ENCODE measurements at regions not wholly inside any gene's neighbourhood (a gene's known extent, or its start where the extent isn't known, plus 50 kb on each side); places are given as distances from the start of the nearest gene placed in this dataset.

DNA sequence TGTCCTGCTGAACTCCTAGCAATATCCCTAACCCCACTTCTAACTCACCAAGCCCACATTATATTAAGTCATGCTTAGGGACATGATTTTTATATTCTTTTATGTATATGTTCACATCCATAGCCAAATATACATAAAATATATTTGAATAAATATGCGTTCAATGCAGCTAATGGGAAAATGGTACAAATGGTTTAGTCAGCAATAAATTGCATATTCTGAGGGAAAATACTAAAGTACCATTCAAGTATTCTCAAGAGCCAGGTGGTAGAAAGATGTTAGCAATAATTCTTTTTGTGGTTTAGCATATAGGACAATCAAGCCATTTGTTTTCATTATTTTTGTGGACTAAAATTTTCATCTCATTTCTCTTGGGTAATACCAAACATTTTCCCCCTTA, 306.0 kb downstream of the TDRD15 start:
- Histone ChIP-seq H3K4me1 (ENCODE audit: low read length) (no peaks in the 10 kb centered on the region), H3K9ac (ENCODE audit: low read length) (no peak overlapping the region), H4K20me1 (ENCODE audit: insufficient read depth, low read depth, low read length) (no peaks in the 10 kb centered on the region), H3K4me3 (ENCODE audit: low read length) (no peak overlapping the region), H3K27me3 (ENCODE audit: low read length) (no peaks in the 10 kb centered on the region), H3K79me2 (ENCODE audit: low read length) (no peaks in the 10 kb centered on the region), H3K9me3 (ENCODE audit: low read length) (no peaks in the 10 kb centered on the region), H3K4me2 (ENCODE audit: low read depth, low read length, poor library complexity, severe bottlenecking) (no peak overlapping the region), H3K9me2 (replicated peaks; ENCODE audit: insufficient read depth, low read length) (no peaks in the 10 kb centered on the region), H3K27ac (ENCODE audit: low read length) (no peak overlapping the region), H2AFZ (ENCODE audit: low read length) (no peak overlapping the region), H3K36me3 (ENCODE audit: insufficient read depth, low read length) (no peaks in the 10 kb centered on the region)
- no peak for DNase-seq

DNA sequence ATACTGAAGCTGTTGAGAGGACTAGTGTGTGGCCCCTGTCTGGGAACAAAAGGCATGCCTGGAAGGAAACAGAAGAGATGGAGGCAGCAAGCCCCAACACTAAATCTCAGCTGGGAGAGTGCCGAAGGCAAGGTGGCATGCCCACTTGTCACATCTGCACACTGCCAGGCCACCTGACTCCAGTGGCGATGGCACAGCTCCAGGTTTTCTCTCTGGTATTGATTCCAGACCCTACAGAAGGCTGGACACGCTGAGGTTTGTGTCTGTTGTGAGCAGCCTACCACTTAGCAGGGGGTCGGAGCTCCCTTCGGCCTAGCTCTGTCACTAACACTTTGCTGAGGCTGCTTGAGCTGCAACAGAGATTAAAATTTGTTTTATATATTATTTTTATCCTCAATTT, 307.3 kb downstream of the TDRD15 start:
- no peaks in the 10 kb centered on the region for H3K27me3 ChIP-seq (ENCODE audit: low read length)
- no peak overlapping the region for H2AFZ ChIP-seq (ENCODE audit: low read length)
- no peak overlapping the region for H3K4me2 ChIP-seq (ENCODE audit: low read depth, low read length, poor library complexity, severe bottlenecking)
- no peaks in the 10 kb centered on the region for H3K79me2 ChIP-seq (ENCODE audit: low read length)
- no peak overlapping the region for H3K4me3 ChIP-seq (ENCODE audit: low read length)
- DNase-seq: no peak
- no peak overlapping the region for H3K27ac ChIP-seq (ENCODE audit: low read length)
- no peaks in the 10 kb centered on the region for H3K9me3 ChIP-seq (ENCODE audit: low read length)
- H3K9ac ChIP-seq (ENCODE audit: low read length): no peak overlapping the region
- no peaks in the 10 kb centered on the region for H4K20me1 ChIP-seq (ENCODE audit: insufficient read depth, low read depth, low read length)
- H3K4me1 ChIP-seq (ENCODE audit: low read length): no peaks in the 10 kb centered on the region
- no peaks in the 10 kb centered on the region for H3K9me2 ChIP-seq (replicated peaks; ENCODE audit: insufficient read depth, low read length)
- H3K36me3 ChIP-seq (ENCODE audit: insufficient read depth, low read length): no peaks in the 10 kb centered on the region

DNA sequence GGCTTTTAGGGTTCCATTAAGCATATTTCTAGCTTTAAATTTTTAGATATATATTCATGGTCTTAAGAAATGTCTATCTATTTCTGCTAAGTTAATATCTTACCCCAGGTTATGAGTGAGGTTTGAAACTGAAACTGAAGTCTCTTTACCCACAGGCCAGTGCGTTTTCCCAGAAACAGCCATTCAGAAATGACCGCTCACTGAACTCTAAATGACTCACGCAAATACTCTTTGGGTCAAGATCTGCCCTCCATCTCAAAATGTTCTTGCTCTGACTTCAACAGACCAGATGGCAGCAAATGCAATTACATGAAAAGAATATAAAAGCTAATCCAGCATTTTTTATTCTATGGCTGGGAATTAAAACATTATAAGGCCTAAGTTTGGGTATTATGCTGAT, 315.2 kb downstream of the TDRD15 start:
- Histone ChIP-seq H3K27ac (ENCODE audit: low read length) (no peak overlapping the region), H4K20me1 (ENCODE audit: insufficient read depth, low read depth, low read length) (no peaks in the 10 kb centered on the region), H3K9ac (ENCODE audit: low read length) (no peak overlapping the region), H3K4me2 (ENCODE audit: low read depth, low read length, poor library complexity, severe bottlenecking) (no peak overlapping the region), H3K4me3 (ENCODE audit: low read length) (no peak overlapping the region), H3K4me1 (ENCODE audit: low read length) (no peaks in the 10 kb centered on the region), H3K79me2 (ENCODE audit: low read length) (no peaks in the 10 kb centered on the region), H3K9me3 (ENCODE audit: low read length) (no peaks in the 10 kb centered on the region), H2AFZ (ENCODE audit: low read length) (no peak overlapping the region), H3K36me3 (ENCODE audit: insufficient read depth, low read length) (no peaks in the 10 kb centered on the region), H3K9me2 (replicated peaks; ENCODE audit: insufficient read depth, low read length) (no peaks in the 10 kb centered on the region), H3K27me3 (ENCODE audit: low read length) (no peaks in the 10 kb centered on the region)
- DNase-seq: no peak

DNA sequence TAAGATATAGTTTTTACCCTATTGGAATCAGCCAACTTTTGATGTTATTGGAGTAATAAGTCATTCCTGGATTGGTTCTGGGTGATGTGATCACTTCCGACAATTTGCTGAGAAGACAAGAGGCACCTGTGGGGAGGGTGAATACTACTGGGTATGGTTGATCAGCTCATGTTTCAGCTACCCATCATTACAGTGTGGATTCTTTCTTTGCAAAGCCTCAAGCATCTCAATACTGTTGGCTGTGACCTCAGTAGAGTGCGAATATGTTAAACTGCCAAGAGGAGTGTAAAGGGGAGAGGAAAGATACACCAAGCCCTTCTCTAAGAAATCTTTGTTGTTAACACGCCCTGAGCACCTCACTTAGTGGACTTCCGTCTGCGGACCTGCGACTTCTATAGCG, 317.7 kb downstream of the TDRD15 start:
- Histone ChIP-seq H3K79me2 (ENCODE audit: low read length) (no peaks in the 10 kb centered on the region), H3K9me3 (ENCODE audit: low read length) (no peaks in the 10 kb centered on the region), H3K9ac (ENCODE audit: low read length) (no peak overlapping the region), H2AFZ (ENCODE audit: low read length) (no peak overlapping the region), H4K20me1 (ENCODE audit: insufficient read depth, low read depth, low read length) (no peaks in the 10 kb centered on the region), H3K4me2 (ENCODE audit: low read depth, low read length, poor library complexity, severe bottlenecking) (no peak overlapping the region), H3K27me3 (ENCODE audit: low read length) (no peaks in the 10 kb centered on the region), H3K36me3 (ENCODE audit: insufficient read depth, low read length) (no peaks in the 10 kb centered on the region), H3K27ac (ENCODE audit: low read length) (no peak overlapping the region), H3K9me2 (replicated peaks; ENCODE audit: insufficient read depth, low read length) (no peaks in the 10 kb centered on the region), H3K4me3 (ENCODE audit: low read length) (no peak overlapping the region), H3K4me1 (ENCODE audit: low read length) (no peaks in the 10 kb centered on the region)
- no peak for DNase-seq

DNA sequence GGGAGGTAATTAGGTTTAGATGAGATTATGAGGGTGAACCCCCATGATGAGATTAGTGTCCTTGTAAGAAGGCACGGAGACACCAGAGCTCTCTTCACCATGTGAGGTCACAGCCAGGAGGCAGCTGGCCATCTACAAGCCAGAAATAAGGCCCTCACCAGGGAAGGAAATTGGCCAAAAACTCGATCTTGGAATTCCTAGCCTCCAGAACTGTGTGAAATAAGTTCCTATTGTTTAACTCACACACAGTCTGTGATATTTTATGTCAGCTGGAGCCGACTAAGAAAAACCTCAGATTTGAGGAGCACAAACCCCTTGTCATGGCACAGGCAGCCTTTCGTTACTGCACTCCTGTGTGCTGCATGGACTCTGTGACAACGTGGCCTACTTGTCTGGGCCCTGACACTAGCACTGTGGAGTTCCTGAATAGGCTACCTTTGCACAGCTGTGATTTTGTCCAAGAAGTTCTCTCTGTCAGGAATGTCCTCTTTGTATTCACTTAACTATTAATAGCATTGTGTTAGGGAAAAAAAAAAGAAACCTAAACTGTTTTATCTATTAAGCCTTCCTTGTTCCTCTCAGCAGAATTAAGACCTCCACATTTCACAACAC, 319.8 kb downstream of the TDRD15 start:
- Histone ChIP-seq H3K27ac (ENCODE audit: low read length) (no peak overlapping the region), H3K9ac (ENCODE audit: low read length) (no peak overlapping the region), H3K27me3 (ENCODE audit: low read length) (no peaks in the 10 kb centered on the region), H3K36me3 (ENCODE audit: insufficient read depth, low read length) (no peaks in the 10 kb centered on the region), H3K79me2 (ENCODE audit: low read length) (no peaks in the 10 kb centered on the region), H4K20me1 (ENCODE audit: insufficient read depth, low read depth, low read length) (no peaks in the 10 kb centered on the region), H3K4me3 (ENCODE audit: low read length) (no peak overlapping the region), H3K4me2 (ENCODE audit: low read depth, low read length, poor library complexity, severe bottlenecking) (no peak overlapping the region), H2AFZ (ENCODE audit: low read length) (no peak overlapping the region), H3K4me1 (ENCODE audit: low read length) (no peaks in the 10 kb centered on the region), H3K9me3 (ENCODE audit: low read length) (no peaks in the 10 kb centered on the region), H3K9me2 (replicated peaks; ENCODE audit: insufficient read depth, low read length) (no peaks in the 10 kb centered on the region)
- no peak for DNase-seq

DNA sequence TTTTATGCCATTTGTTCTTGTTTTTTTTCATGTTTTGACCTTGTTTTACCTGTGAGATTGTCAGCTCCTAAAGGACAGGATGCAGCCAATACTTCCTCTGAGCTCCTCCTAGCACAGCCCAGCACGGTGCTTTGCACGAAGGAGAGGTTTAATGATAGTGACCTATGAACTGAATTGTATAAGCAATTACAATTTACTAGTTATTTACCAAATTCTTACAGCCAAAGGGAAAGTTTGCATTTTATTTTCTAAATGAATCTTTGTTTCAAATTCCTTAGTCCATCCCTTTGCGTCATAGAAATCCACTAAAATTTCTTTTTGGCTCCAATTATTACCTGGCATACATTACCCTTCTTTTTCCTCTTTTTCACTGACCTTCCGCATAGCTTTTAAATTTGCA, 326.1 kb downstream of the TDRD15 start:
- no peaks in the 10 kb centered on the region for H4K20me1 ChIP-seq (ENCODE audit: insufficient read depth, low read depth, low read length)
- no peak overlapping the region for H3K4me3 ChIP-seq (ENCODE audit: low read length)
- H3K4me2 ChIP-seq (ENCODE audit: low read depth, low read length, poor library complexity, severe bottlenecking): no peak overlapping the region
- H2AFZ ChIP-seq (ENCODE audit: low read length): no peak overlapping the region
- H3K9me2 ChIP-seq (replicated peaks; ENCODE audit: insufficient read depth, low read length): no peaks in the 10 kb centered on the region
- H3K36me3 ChIP-seq (ENCODE audit: insufficient read depth, low read length): no peaks in the 10 kb centered on the region
- no peaks in the 10 kb centered on the region for H3K9me3 ChIP-seq (ENCODE audit: low read length)
- no peak for DNase-seq
- H3K27ac ChIP-seq (ENCODE audit: low read length): no peak overlapping the region
- H3K79me2 ChIP-seq (ENCODE audit: low read length): no peaks in the 10 kb centered on the region
- H3K4me1 ChIP-seq (ENCODE audit: low read length): no peaks in the 10 kb centered on the region
- H3K9ac ChIP-seq (ENCODE audit: low read length): no peak overlapping the region
- H3K27me3 ChIP-seq (ENCODE audit: low read length): no peaks in the 10 kb centered on the region

DNA sequence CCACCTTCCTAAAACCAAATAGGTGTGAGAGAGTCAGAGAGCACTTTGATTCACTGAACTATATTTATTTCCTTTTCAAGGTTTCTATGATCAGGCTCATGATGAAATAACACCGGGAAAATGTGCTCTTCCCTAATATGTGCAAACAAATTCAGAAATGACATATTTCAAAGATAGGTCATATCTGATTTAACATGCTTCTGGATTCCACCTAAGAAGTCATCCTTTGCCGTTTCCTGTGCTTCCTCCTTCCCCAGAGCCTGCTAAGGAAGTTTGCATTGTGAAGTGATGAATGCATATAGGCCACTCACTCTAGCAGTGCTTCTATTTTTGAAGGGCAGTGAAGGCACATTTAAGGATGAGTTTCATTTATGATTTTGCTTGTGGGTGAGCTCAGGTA, 327.6 kb downstream of the TDRD15 start:
- Histone ChIP-seq H3K4me3 (ENCODE audit: low read length) (no peak overlapping the region), H3K27me3 (ENCODE audit: low read length) (no peaks in the 10 kb centered on the region), H3K27ac (ENCODE audit: low read length) (no peak overlapping the region), H3K36me3 (ENCODE audit: insufficient read depth, low read length) (no peaks in the 10 kb centered on the region), H3K9me3 (ENCODE audit: low read length) (no peaks in the 10 kb centered on the region), H2AFZ (ENCODE audit: low read length) (no peak overlapping the region), H4K20me1 (ENCODE audit: insufficient read depth, low read depth, low read length) (no peaks in the 10 kb centered on the region), H3K4me2 (ENCODE audit: low read depth, low read length, poor library complexity, severe bottlenecking) (no peak overlapping the region), H3K9me2 (replicated peaks; ENCODE audit: insufficient read depth, low read length) (no peaks in the 10 kb centered on the region), H3K4me1 (ENCODE audit: low read length) (no peaks in the 10 kb centered on the region), H3K9ac (ENCODE audit: low read length) (no peak overlapping the region), H3K79me2 (ENCODE audit: low read length) (no peaks in the 10 kb centered on the region)
- no peak for DNase-seq

DNA sequence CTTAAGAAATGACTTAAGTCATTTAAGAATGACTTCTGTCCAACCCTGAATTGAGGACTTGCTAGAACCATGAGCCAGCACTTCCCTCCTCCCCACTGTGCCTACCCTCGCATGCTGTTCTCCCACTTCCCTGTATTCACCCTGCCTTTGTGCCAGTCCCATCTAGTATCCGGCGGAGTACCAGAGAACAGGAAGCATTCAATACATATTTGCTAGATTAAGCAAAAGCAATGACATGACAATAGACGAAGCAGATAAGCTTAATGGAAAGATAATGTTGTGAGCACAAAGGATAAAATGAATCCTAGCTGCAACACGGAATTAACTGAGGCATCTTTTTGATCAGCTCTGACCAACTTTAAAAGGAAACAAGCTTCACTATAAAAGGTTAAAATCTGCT, 328.5 kb downstream of the TDRD15 start:
- Histone ChIP-seq H3K4me3 (ENCODE audit: low read length) (no peak overlapping the region), H3K9ac (ENCODE audit: low read length) (no peak overlapping the region), H3K9me2 (replicated peaks; ENCODE audit: insufficient read depth, low read length) (no peaks in the 10 kb centered on the region), H3K79me2 (ENCODE audit: low read length) (no peaks in the 10 kb centered on the region), H4K20me1 (ENCODE audit: insufficient read depth, low read depth, low read length) (no peaks in the 10 kb centered on the region), H3K27ac (ENCODE audit: low read length) (no peak overlapping the region), H3K27me3 (ENCODE audit: low read length) (no peaks in the 10 kb centered on the region), H3K9me3 (ENCODE audit: low read length) (no peaks in the 10 kb centered on the region), H3K4me1 (ENCODE audit: low read length) (no peaks in the 10 kb centered on the region), H3K4me2 (ENCODE audit: low read depth, low read length, poor library complexity, severe bottlenecking) (no peak overlapping the region), H2AFZ (ENCODE audit: low read length) (no peak overlapping the region), H3K36me3 (ENCODE audit: insufficient read depth, low read length) (no peaks in the 10 kb centered on the region)
- DNase-seq: no peak

DNA sequence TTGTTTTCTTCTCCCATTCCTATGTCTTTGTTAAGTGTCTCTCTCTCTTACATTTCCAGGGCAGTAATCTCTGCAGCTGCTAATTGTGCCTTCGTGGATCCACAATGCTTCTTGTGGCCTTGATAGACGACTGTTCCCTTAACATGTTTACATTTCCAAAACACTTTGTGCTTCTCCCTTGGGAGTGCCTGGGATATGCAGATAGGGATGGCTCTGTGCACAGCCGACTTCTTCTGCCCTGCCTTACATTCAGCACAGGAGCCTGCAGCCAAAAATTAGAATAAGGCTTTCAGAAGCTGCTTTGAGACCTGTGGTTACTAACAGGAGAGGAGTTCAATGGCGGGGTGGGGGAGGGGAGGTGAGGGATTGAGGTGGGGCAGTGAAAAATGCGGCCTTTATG, 328.9 kb downstream of the TDRD15 start:
- Histone ChIP-seq H2AFZ (ENCODE audit: low read length) (no peak overlapping the region), H3K4me1 (ENCODE audit: low read length) (no peaks in the 10 kb centered on the region), H4K20me1 (ENCODE audit: insufficient read depth, low read depth, low read length) (no peaks in the 10 kb centered on the region), H3K4me2 (ENCODE audit: low read depth, low read length, poor library complexity, severe bottlenecking) (no peak overlapping the region), H3K4me3 (ENCODE audit: low read length) (no peak overlapping the region), H3K27me3 (ENCODE audit: low read length) (no peaks in the 10 kb centered on the region), H3K9me3 (ENCODE audit: low read length) (no peaks in the 10 kb centered on the region), H3K79me2 (ENCODE audit: low read length) (no peaks in the 10 kb centered on the region), H3K27ac (ENCODE audit: low read length) (no peak overlapping the region), H3K9ac (ENCODE audit: low read length) (no peak overlapping the region), H3K9me2 (replicated peaks; ENCODE audit: insufficient read depth, low read length) (no peaks in the 10 kb centered on the region), H3K36me3 (ENCODE audit: insufficient read depth, low read length) (no peaks in the 10 kb centered on the region)
- DNase-seq: no peak

Data from Karpas-422 (cell line).